HepG2 (cell line): ENCODE measurements at regions not wholly inside any gene's neighbourhood (a gene's known extent, or its start where the extent isn't known, plus 50 kb on each side); places are given as distances from the start of the nearest gene placed in this dataset.
A peak's percentile ranks its signal among the peaks of the same experiment; 100 is the strongest.

Experiments
- CENPX ChIP-seq: sonication (generic); formaldehyde crosslinking; IDR thresholded peaks from 2 replicates; pipeline ENCODE4 v1.9.0; 2021; ENCODE audit warnings: mild to moderate bottlenecking, missing genetic modification reagents, moderate library complexity
- E2F1 ChIP-seq: sonication (generic); formaldehyde crosslinking; IDR thresholded peaks from 2 replicates; pipeline ENCODE4 v1.5.0; 2020; ENCODE audit warnings: missing genetic modification reagents
- GATAD2A ChIP-seq: IDR thresholded peaks from 2 replicates; pipeline ENCODE4 v1.6.1; 2016
- HNF4A ChIP-seq: sonication (generic); formaldehyde crosslinking; IDR thresholded peaks from 2 replicates; pipeline ENCODE4 v1.4.0; 2020; ENCODE audit warnings: missing genetic modification reagents
- ISL2 ChIP-seq: sonication (generic); formaldehyde crosslinking; IDR thresholded peaks from 2 replicates; pipeline ENCODE4 v1.5.0; 2020; ENCODE audit warnings: missing genetic modification reagents
- KLF11 ChIP-seq: IDR thresholded peaks from 2 replicates; pipeline ENCODE4 v1.6.1; 2016; ENCODE audit warnings: missing compliant biosample characterization
- LCORL ChIP-seq, 2 experiments: fragments of 450-650 bp in 1 of 2; sonication (generic) in 1 of 2; formaldehyde crosslinking in 1 of 2; IDR thresholded peaks; 2 replicates each; pipeline versions ENCODE4 v1.5.0 to v1.6.1; 2017 to 2020; ENCODE audit warnings: antibody characterized with exemption in 1 of 2, missing genetic modification reagents in 1 of 2
- LRRFIP1 ChIP-seq: sonication (generic); formaldehyde crosslinking; conservative IDR thresholded peaks from 2 replicates; pipeline ENCODE4 v1.4.0; 2020; ENCODE audit warnings: missing genetic modification reagents
- MAFF ChIP-seq: IDR thresholded peaks from 2 replicates; pipeline ENCODE4 v1.6.1; 2011; ENCODE audit warnings: low read depth, low read length, improper control_type of control experiment
- NR2F6 ChIP-seq, 2 experiments: IDR thresholded peaks; 2 replicates each; pipeline ENCODE4 v1.6.1; 2016; ENCODE audit warnings: antibody characterized with exemption in 1 of 2, mild to moderate bottlenecking in 1 of 2
- PHF21A ChIP-seq: sonication (generic); formaldehyde crosslinking; IDR thresholded peaks from 2 replicates; pipeline ENCODE4 v1.5.0; 2020; ENCODE audit warnings: mild to moderate bottlenecking, missing genetic modification reagents
- PPARG ChIP-seq: conservative IDR thresholded peaks from 2 replicates; pipeline ENCODE4 v1.6.1; 2016; ENCODE audit warnings: missing biosample characterization, missing genetic modification reagents
- RFXAP ChIP-seq: sonication (generic); formaldehyde crosslinking; IDR thresholded peaks from 2 replicates; pipeline ENCODE4 v1.4.0; 2020; ENCODE audit warnings: missing genetic modification reagents, borderline replicate concordance
- SIN3A ChIP-seq: IDR thresholded peaks from 2 replicates; pipeline ENCODE4 v1.6.1; 2011; ENCODE audit warnings: low read depth, mild to moderate bottlenecking, control low read depth, low read length, borderline replicate concordance
- TF ChIP-seq, protein P1 (sequence below): sonication (generic); formaldehyde crosslinking; IDR thresholded peaks from 2 replicates; pipeline ENCODE4 v1.9.0; 2021; ENCODE audit warnings: missing genetic modification reagents, borderline replicate concordance
- TF ChIP-seq, protein P2 (sequence below): sonication (generic); formaldehyde crosslinking; IDR thresholded peaks from 2 replicates; pipeline ENCODE4 v1.5.0; 2020; ENCODE audit warnings: missing genetic modification reagents
- TF ChIP-seq, protein P3 (sequence below): sonication (generic); formaldehyde crosslinking; IDR thresholded peaks from 2 replicates; pipeline ENCODE4 v1.4.0; 2020; ENCODE audit warnings: missing genetic modification reagents

DNA sequence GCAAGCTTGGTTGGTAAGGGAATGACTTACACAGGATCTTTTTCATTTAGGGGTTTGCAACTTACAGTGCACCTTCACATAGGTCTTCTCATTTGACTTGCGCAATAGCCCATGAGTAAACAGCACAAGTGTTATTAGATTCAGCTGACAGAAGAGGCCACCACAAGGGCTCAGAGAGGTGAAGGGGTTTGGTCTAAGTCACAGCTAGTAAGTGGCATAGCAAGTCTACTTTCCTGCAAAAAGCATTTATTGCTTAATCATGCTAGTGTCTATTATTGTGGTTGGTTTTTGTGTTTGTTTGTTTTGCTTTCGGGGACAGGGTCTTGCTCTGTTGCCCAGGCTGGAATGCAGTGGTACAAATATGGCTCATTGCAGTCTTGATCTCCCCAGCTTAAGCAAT is 83.3 kb downstream of the SPRY1 start (continued):
- TF ChIP-seq, protein P1, sequence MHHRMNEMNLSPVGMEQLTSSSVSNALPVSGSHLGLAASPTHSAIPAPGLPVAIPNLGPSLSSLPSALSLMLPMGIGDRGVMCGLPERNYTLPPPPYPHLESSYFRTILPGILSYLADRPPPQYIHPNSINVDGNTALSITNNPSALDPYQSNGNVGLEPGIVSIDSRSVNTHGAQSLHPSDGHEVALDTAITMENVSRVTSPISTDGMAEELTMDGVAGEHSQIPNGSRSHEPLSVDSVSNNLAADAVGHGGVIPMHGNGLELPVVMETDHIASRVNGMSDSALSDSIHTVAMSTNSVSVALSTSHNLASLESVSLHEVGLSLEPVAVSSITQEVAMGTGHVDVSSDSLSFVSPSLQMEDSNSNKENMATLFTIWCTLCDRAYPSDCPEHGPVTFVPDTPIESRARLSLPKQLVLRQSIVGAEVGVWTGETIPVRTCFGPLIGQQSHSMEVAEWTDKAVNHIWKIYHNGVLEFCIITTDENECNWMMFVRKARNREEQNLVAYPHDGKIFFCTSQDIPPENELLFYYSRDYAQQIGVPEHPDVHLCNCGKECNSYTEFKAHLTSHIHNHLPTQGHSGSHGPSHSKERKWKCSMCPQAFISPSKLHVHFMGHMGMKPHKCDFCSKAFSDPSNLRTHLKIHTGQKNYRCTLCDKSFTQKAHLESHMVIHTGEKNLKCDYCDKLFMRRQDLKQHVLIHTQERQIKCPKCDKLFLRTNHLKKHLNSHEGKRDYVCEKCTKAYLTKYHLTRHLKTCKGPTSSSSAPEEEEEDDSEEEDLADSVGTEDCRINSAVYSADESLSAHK (CRISPR knock-in tag) = 0 out of 2 replicates have a peak, but pooled peaks have one; percentile 50
- TF ChIP-seq RFXAP (CRISPR knock-in tag) (no peak), SIN3A (0 out of 2 replicates have a peak, but pooled peaks have one; percentile 53), LRRFIP1 (CRISPR knock-in tag) (no peak), KLF11 (CRISPR knock-in tag) (peak; percentile 67; the same call in 1 of the 2 replicates), CENPX (CRISPR knock-in tag) (no peak), ISL2 (CRISPR knock-in tag) (peak; percentile 93), PHF21A (CRISPR knock-in tag) (peak; percentile 73), MAFF (no peak), HNF4A (CRISPR knock-in tag) (peak; percentile 72), NR2F6 (IDR thresholded peaks at IDR 0.05) (peak; percentile 77), NR2F6 (CRISPR knock-in tag; IDR thresholded peaks at IDR 0.05) (peak; percentile 82), GATAD2A (CRISPR knock-in tag) (peak; percentile 96), E2F1 (CRISPR knock-in tag) (no peak), PPARG (peak; percentile 74), LCORL (IDR thresholded peaks at IDR 0.05) (no peak), LCORL (CRISPR knock-in tag; IDR thresholded peaks at IDR 0.05) (no peak)
- TF ChIP-seq, protein P2, sequence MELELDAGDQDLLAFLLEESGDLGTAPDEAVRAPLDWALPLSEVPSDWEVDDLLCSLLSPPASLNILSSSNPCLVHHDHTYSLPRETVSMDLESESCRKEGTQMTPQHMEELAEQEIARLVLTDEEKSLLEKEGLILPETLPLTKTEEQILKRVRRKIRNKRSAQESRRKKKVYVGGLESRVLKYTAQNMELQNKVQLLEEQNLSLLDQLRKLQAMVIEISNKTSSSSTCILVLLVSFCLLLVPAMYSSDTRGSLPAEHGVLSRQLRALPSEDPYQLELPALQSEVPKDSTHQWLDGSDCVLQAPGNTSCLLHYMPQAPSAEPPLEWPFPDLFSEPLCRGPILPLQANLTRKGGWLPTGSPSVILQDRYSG = no peak
- TF ChIP-seq, protein P3, sequence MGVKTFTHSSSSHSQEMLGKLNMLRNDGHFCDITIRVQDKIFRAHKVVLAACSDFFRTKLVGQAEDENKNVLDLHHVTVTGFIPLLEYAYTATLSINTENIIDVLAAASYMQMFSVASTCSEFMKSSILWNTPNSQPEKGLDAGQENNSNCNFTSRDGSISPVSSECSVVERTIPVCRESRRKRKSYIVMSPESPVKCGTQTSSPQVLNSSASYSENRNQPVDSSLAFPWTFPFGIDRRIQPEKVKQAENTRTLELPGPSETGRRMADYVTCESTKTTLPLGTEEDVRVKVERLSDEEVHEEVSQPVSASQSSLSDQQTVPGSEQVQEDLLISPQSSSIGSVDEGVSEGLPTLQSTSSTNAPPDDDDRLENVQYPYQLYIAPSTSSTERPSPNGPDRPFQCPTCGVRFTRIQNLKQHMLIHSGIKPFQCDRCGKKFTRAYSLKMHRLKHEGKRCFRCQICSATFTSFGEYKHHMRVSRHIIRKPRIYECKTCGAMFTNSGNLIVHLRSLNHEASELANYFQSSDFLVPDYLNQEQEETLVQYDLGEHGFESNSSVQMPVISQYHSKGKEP = no peak
